Kidney (tissue), 13 donors: ENCODE measurements at regions not wholly inside any gene's neighbourhood (a gene's known extent, or its start where the extent isn't known, plus 50 kb on each side); places are given as distances from the start of the nearest gene placed in this dataset.
A peak's percentile ranks its signal among the peaks of the same experiment; 100 is the strongest.

Experiments used
- DNase-seq, 5 donors: peaks; one replicate each; pipeline ENCODE4 v3.0.0-alpha.2; 2013 to 2020
- FAIRE-seq: peaks from 2 replicates; lab custom pipeline; 2012; peaks lifted over from hg19 to GRCh38; lab: Jason Lieb, UNC
- H3K27ac ChIP-seq, 2 donors: one replicate each; pipeline ENCODE4 v1.7.0; 2013; ENCODE audit warnings: low read depth in 2 of 2, low read length in 2 of 2, inconsistent platforms in 1 of 2
- H3K27me3 ChIP-seq: one replicate; pipeline ENCODE4 v1.7.1; 2013; ENCODE audit warnings: low read length, inconsistent platforms; ENCODE audit not compliant: control insufficient read depth, insufficient read depth
- H3K36me3 ChIP-seq, 3 donors: one replicate each; pipeline versions ENCODE4 v1.7.0 to v1.7.1; 2013; ENCODE audit warnings: low read length in 3 of 3, control low read depth in 1 of 3, inconsistent platforms in 1 of 3; ENCODE audit not compliant: insufficient read depth in 3 of 3, control insufficient read depth in 2 of 3
- H3K4me1 ChIP-seq, 3 donors: one replicate each; pipeline versions ENCODE4 v1.7.0 to v1.7.1; 2013; ENCODE audit warnings: low read length in 3 of 3, inconsistent platforms in 1 of 3, low read depth in 1 of 3; ENCODE audit not compliant: control insufficient read depth in 2 of 3, insufficient read depth in 2 of 3
- H3K4me3 ChIP-seq, 3 donors: one replicate each; pipeline versions ENCODE4 v1.7.0 to v1.8.1; 2013; ENCODE audit warnings: low read length in 3 of 3, control low read depth in 1 of 3, inconsistent platforms in 1 of 3
- H3K9ac ChIP-seq, 3 donors: one replicate each; pipeline versions ENCODE4 v1.7.0 to v1.7.1; 2013; ENCODE audit warnings: low read length in 3 of 3, control low read depth in 1 of 3, inconsistent platforms in 1 of 3
- H3K9me3 ChIP-seq, 3 donors: one replicate each; pipeline versions ENCODE4 v1.7.0 to v1.7.1; 2013; ENCODE audit warnings: low read length in 3 of 3, control low read depth in 1 of 3, inconsistent platforms in 1 of 3; ENCODE audit not compliant: control insufficient read depth in 2 of 3, insufficient read depth in 1 of 3
- CTCF ChIP-seq: IDR thresholded peaks from 3 replicates; pipeline ENCODE4 v1.5.1; 2012; ENCODE audit warnings: mild to moderate bottlenecking, moderate library complexity, borderline replicate concordance; ENCODE audit not compliant: insufficient read depth; ENCODE audit errors: extremely low read depth
- intact Hi-C: fragments of 100-400 bp; cut with DNase I; formaldehyde crosslinking; loops from one replicate; pipeline ENCODE4 v1.11.1; 2022
- donor health status: control.
- donor health status: control.
- donor health status: control.
- donor health status: control.
- donor health status: control.
- donor health status: DM: yes; HTN: yes; CAD: no.
- donor health status: Normal renal cell carcinoma (clear cell type).

DNA sequence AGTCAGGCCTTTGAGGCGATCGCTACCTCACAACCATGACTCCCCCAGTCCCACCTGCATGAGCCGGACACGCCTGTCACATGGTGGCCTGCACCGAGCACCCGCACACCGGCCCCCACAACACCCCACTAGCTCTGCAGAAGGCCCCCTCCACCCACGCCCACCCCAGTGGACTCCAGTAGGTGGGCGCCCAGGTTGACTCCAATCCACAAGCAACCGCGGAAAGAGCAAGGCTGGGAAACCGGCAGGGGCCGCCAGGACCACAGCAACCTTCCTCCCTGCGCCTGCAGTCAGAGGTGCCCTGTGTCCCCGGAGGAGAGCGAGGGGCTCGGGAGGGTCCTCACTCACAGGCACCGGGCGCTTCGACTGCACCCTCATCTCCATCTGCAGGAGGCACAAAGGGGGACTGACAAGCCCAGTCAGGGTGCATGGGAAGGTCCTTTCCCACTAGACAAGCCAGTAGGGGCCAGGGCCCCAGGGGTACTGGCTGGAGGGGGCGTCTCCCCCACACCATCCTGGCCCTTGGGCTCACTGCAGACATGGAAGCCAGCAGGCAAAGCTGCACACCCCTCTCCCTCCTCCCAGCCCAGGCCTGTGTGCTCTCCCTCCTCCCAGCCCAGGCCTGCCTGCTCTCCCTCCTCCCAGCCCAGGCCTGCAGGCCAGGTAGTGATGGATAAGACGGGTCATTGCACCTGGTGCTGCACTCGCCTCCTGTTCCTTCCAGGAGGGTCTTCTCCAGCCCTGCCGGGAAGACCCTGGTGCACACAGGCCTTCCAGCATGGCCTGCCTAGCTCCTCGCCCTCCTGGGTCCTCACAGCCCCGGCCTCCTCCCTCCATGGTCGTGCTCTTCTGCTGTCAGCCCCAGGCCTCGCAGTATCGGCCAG is 137.2 kb downstream of the DLL1 start:
- DNase-seq: peak in 2 of 5 donors; percentile 48 to 63
- peaks cover 0 to 2% (median 0%) of the 10 kb centered on the region in 3 donors for H3K4me1 ChIP-seq
- no peaks in the 10 kb centered on the region for H3K27me3 ChIP-seq
- intact Hi-C loops: no loop called here
- H3K27ac ChIP-seq: no peak overlapping the region
- no peak overlapping the region for H3K9ac ChIP-seq
- no peak overlapping the region for H3K4me3 ChIP-seq
- no peak for FAIRE-seq
- H3K9me3 ChIP-seq: no peaks in the 10 kb centered on the region
- TF ChIP-seq CTCF: no peak
- H3K36me3 ChIP-seq: no peaks in the 10 kb centered on the region

- Histone ChIP-seq H3K27me3 (no peaks in the 10 kb centered on the region), H3K4me3 (no peak overlapping the region), H3K27ac (peak overlapping the region; percentile 83 to 89), H3K36me3 (no peaks in the 10 kb centered on the region), H3K9ac (no peak overlapping the region), H3K4me1 (peaks cover 0 to 2% (median 0%) of the 10 kb centered on the region in 3 donors), H3K9me3 (no peaks in the 10 kb centered on the region)
- intact Hi-C loops: no loop called here
- peak; percentile 76 to 88 (median 85) for DNase-seq
- no peak for FAIRE-seq
- no peak for TF ChIP-seq CTCF
Observed at GRCh38 chr6:170152989-170153388, 137.9 kb downstream of the DLL1 start.

GRCh38 chr6:170152124-170152926 is 138.6 kb downstream of the DLL1 start:
- no peak for TF ChIP-seq CTCF
- Histone ChIP-seq H3K4me1 (peaks cover 0 to 7% (median 0%) of the 10 kb centered on the region in 3 donors), H3K4me3 (no peak overlapping the region), H3K36me3 (no peaks in the 10 kb centered on the region), H3K27me3 (no peaks in the 10 kb centered on the region), H3K27ac (peak overlapping the region; percentile 83 to 89), H3K9ac (no peak overlapping the region), H3K9me3 (no peaks in the 10 kb centered on the region)
- FAIRE-seq (no peak), DNase-seq (peak in 3 of 5 donors; percentile 50 to 84 (median 72))
- intact Hi-C loops: no loop called here
